ENCODE measurements at regions not wholly inside any gene's neighbourhood (a gene's known extent, or its start where the extent isn't known, plus 50 kb on each side); places are given as distances from the start of the nearest gene placed in this dataset.

DNA sequence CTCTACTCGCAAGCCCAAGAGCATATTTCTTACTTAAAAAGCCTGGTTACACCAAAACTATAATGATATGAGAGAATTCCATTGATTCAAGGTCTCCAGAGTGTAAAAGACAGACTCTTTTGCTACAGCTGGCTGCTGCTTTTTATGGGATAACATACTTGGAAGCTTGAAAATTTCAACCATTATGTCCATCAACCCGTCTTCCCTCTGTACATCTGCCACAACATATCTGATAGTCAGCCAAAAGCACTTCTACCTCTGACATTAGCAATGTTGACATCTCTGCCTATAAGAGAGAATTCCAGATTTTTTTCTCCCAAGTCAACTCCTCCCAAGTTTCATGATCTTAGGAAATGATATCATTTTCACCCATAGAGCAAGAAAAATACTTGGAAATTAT is 54.4 kb upstream of the IQCM start:
- no peak for DNase-seq (ENCODE audit: low read depth, low spot score)
- no peak overlapping the region for H3K4me3 ChIP-seq (ENCODE audit: low read depth, low read length)
- in situ Hi-C loops (cut with HindIII; ENCODE audit: low sequenced_read_pairs): no loop called here
- TF ChIP-seq, protein P1, sequence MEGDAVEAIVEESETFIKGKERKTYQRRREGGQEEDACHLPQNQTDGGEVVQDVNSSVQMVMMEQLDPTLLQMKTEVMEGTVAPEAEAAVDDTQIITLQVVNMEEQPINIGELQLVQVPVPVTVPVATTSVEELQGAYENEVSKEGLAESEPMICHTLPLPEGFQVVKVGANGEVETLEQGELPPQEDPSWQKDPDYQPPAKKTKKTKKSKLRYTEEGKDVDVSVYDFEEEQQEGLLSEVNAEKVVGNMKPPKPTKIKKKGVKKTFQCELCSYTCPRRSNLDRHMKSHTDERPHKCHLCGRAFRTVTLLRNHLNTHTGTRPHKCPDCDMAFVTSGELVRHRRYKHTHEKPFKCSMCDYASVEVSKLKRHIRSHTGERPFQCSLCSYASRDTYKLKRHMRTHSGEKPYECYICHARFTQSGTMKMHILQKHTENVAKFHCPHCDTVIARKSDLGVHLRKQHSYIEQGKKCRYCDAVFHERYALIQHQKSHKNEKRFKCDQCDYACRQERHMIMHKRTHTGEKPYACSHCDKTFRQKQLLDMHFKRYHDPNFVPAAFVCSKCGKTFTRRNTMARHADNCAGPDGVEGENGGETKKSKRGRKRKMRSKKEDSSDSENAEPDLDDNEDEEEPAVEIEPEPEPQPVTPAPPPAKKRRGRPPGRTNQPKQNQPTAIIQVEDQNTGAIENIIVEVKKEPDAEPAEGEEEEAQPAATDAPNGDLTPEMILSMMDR (IDR thresholded peaks at IDR 0.05; ENCODE audit: low read depth, low read length): no peak

DNA sequence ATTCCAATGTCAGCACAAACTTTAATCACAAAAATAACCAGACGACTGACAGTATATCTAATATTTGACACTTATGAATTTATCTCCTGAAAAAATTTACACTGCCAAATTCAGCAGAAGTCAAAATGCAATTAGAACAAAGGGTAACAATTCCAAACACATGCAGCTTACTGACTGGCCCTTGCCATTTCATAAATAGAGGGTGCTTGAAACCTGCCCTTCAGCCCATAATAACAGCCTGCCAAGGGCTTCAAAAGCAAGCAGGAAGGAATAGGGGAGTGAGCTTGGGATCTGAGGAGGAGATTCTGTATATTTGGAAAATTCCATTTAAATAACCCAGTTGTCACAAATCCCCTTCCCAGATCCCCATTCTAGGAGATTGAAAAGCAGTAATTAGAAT is 66.1 kb upstream of the IQCM start:
- in situ Hi-C loops (cut with HindIII; ENCODE audit: low sequenced_read_pairs): no loop called here
- no peak for DNase-seq (ENCODE audit: low read depth, low spot score)
- TF ChIP-seq, protein P1 (IDR thresholded peaks at IDR 0.05; ENCODE audit: low read depth, low read length): no peak
- H3K4me3 ChIP-seq (ENCODE audit: low read depth, low read length): no peak overlapping the region

GRCh38 chr4:149882251-149882650 is 66.6 kb upstream of the IQCM start:
- TF ChIP-seq, protein P1 (IDR thresholded peaks at IDR 0.05; ENCODE audit: low read depth, low read length): no peak
- in situ Hi-C loops (cut with HindIII; ENCODE audit: low sequenced_read_pairs): no loop called here
- DNase-seq (ENCODE audit: low read depth, low spot score): no peak
- H3K4me3 ChIP-seq (ENCODE audit: low read depth, low read length): no peak overlapping the region

- TF ChIP-seq, protein P1 (IDR thresholded peaks at IDR 0.05; ENCODE audit: low read depth, low read length): no peak
- H3K4me3 ChIP-seq (ENCODE audit: low read depth, low read length): no peak overlapping the region
- DNase-seq (ENCODE audit: low read depth, low spot score): no peak
- in situ Hi-C loops (cut with HindIII; ENCODE audit: low sequenced_read_pairs): no loop called here
These were observed 68.4 kb upstream of the IQCM start for GRCh38 chr4:149884046-149884445.

GRCh38 chr4:149884529-149885181 is 69.0 kb upstream of the IQCM start:
- TF ChIP-seq, protein P1 (IDR thresholded peaks at IDR 0.05; ENCODE audit: low read depth, low read length): no peak
- in situ Hi-C loops (cut with HindIII; ENCODE audit: low sequenced_read_pairs): no loop called here
- H3K4me3 ChIP-seq (ENCODE audit: low read depth, low read length): no peak overlapping the region
- no peak for DNase-seq (ENCODE audit: low read depth, low spot score)

- no peak overlapping the region for H3K4me3 ChIP-seq (ENCODE audit: low read depth, low read length)
- DNase-seq (ENCODE audit: low read depth, low spot score): peak; percentile 54
- TF ChIP-seq, protein P1 (IDR thresholded peaks at IDR 0.05; ENCODE audit: low read depth, low read length): no peak
- in situ Hi-C loops (cut with HindIII; ENCODE audit: low sequenced_read_pairs): no loop called here
These were observed 70.3 kb upstream of the IQCM start for GRCh38 chr4:149885896-149886295.

Data from astrocyte of the spinal cord (primary cell).